ENCODE measurements at regions not wholly inside any gene's neighbourhood (a gene's known extent, or its start where the extent isn't known, plus 50 kb on each side); places are given as distances from the start of the nearest gene placed in this dataset.

GRCh38 chr5:67509402-67510186, 313.0 kb upstream of the CD180 start:
- H3K9me3 ChIP-seq (ENCODE audit: control insufficient read depth, insufficient read depth, low read length) = no peaks in the 10 kb centered on the region

GRCh38 chr5:67506241-67506640, 309.6 kb upstream of the CD180 start:
- Histone ChIP-seq H3K4me1 (ENCODE audit: control insufficient read depth, low read length) (no peaks in the 10 kb centered on the region), H3K79me2 (ENCODE audit: control insufficient read depth, low read length) (no peaks in the 10 kb centered on the region), H3K9me3 (ENCODE audit: control insufficient read depth, insufficient read depth, low read length) (no peaks in the 10 kb centered on the region), H4K20me1 (ENCODE audit: control insufficient read depth, insufficient read depth, low read depth, low read length) (no peaks in the 10 kb centered on the region), H3K27ac (ENCODE audit: low read depth, low read length) (no peak overlapping the region), H3F3A (ENCODE audit: control insufficient read depth, insufficient read depth) (no peaks in the 10 kb centered on the region), H3K4me2 (ENCODE audit: low read length) (no peak overlapping the region), H3K4me3 (ENCODE audit: low read length) (no peak overlapping the region), H3K36me3 (ENCODE audit: control insufficient read depth, low read length) (no peaks in the 10 kb centered on the region), H3K27me3 (ENCODE audit: control insufficient read depth, low read length) (0 out of 2 replicates have a peak, but pooled peaks cover 2% of the 10 kb centered on the region), H3K9me2 (replicated peaks; ENCODE audit: control insufficient read depth, low read length) (no peaks in the 10 kb centered on the region)
- TF ChIP-seq CTCF (IDR thresholded peaks at IDR 0.05; ENCODE audit: low read depth, low read length, poor library complexity, severe bottlenecking) = no peak
- no peak for TF ChIP-seq EZH2phosphoT487 (IDR thresholded peaks at IDR 0.05; ENCODE audit: borderline replicate concordance, low read length)

More at GRCh38 chr5:67509402-67510186, 313.0 kb upstream of the CD180 start:
- H3F3A ChIP-seq (ENCODE audit: control insufficient read depth, insufficient read depth) = no peaks in the 10 kb centered on the region
- TF ChIP-seq CTCF (IDR thresholded peaks at IDR 0.05; ENCODE audit: low read depth, low read length, poor library complexity, severe bottlenecking) (no peak), EZH2phosphoT487 (IDR thresholded peaks at IDR 0.05; ENCODE audit: borderline replicate concordance, low read length) (no peak)
- no peak overlapping the region for H3K4me3 ChIP-seq (ENCODE audit: low read length)
- H3K4me2 ChIP-seq (ENCODE audit: low read length) = no peak overlapping the region
- H3K36me3 ChIP-seq (ENCODE audit: control insufficient read depth, low read length) = no peaks in the 10 kb centered on the region
- 0 out of 2 replicates have a peak, but pooled peaks cover 2% of the 10 kb centered on the region for H3K27me3 ChIP-seq (ENCODE audit: control insufficient read depth, low read length)
- H3K9me2 ChIP-seq (replicated peaks; ENCODE audit: control insufficient read depth, low read length) = no peaks in the 10 kb centered on the region
- no peaks in the 10 kb centered on the region for H3K4me1 ChIP-seq (ENCODE audit: control insufficient read depth, low read length)
- H3K27ac ChIP-seq (ENCODE audit: low read depth, low read length) = no peak overlapping the region
- H4K20me1 ChIP-seq (ENCODE audit: control insufficient read depth, insufficient read depth, low read depth, low read length) = no peaks in the 10 kb centered on the region
- H3K79me2 ChIP-seq (ENCODE audit: control insufficient read depth, low read length) = no peaks in the 10 kb centered on the region

- Histone ChIP-seq H3K36me3 (ENCODE audit: control insufficient read depth, low read length) (no peaks in the 10 kb centered on the region), H3K27ac (ENCODE audit: low read depth, low read length) (no peak overlapping the region), H3K4me1 (ENCODE audit: control insufficient read depth, low read length) (no peaks in the 10 kb centered on the region)
Observed at GRCh38 chr5:67502951-67503350, 306.4 kb upstream of the CD180 start.

More at GRCh38 chr5:67502951-67503350, 306.4 kb upstream of the CD180 start:
- no peaks in the 10 kb centered on the region for H3K79me2 ChIP-seq (ENCODE audit: control insufficient read depth, low read length)
- no peak overlapping the region for H3K4me2 ChIP-seq (ENCODE audit: low read length)
- no peaks in the 10 kb centered on the region for H4K20me1 ChIP-seq (ENCODE audit: control insufficient read depth, insufficient read depth, low read depth, low read length)
- H3K9me3 ChIP-seq (ENCODE audit: control insufficient read depth, insufficient read depth, low read length) = no peaks in the 10 kb centered on the region
- TF ChIP-seq EZH2phosphoT487 (IDR thresholded peaks at IDR 0.05; ENCODE audit: borderline replicate concordance, low read length) (no peak), CTCF (IDR thresholded peaks at IDR 0.05; ENCODE audit: low read depth, low read length, poor library complexity, severe bottlenecking) (no peak)
- H3K9me2 ChIP-seq (replicated peaks; ENCODE audit: control insufficient read depth, low read length) = no peaks in the 10 kb centered on the region
- H3K27me3 ChIP-seq (ENCODE audit: control insufficient read depth, low read length) = no peaks in the 10 kb centered on the region
- H3F3A ChIP-seq (ENCODE audit: control insufficient read depth, insufficient read depth) = no peaks in the 10 kb centered on the region
- H3K4me3 ChIP-seq (ENCODE audit: low read length) = no peak overlapping the region

Measured in DOHH2 (cell line).